ENCODE measurements at regions not wholly inside any gene's neighbourhood (a gene's known extent, or its start where the extent isn't known, plus 50 kb on each side); places are given as distances from the start of the nearest gene placed in this dataset.

- intact Hi-C loops (cut with micrococcal nuclease), result no loop called here
- DNase-seq (ENCODE audit: low read depth, low spot score) (no peak), ATAC-seq (no peak)
- no peak overlapping the region for H3K9ac ChIP-seq (ENCODE audit: low read length)
- no peak overlapping the region for H2AFZ ChIP-seq (ENCODE audit: low read depth, low read length, poor library complexity, severe bottlenecking)
- H3K4me1 ChIP-seq (ENCODE audit: control insufficient read depth in 1 of 2, insufficient read depth in 2 of 2, low read length in 2 of 2), result peaks cover 2 to 9% of the 10 kb centered on the region in 2 experiments; a peak in 3 of 4 replicates
- ChIA-PET CTCF (interaction anchor here (2.3 kb wide), 1 partner anchor 14 kb away, joined by 9 read pairs; no protein-coding TSS in a partner anchor), POLR2A (no interaction called here), RAD21 (ENCODE audit: low non-redundant PET in 1 of 2, low total read pairs in 2 of 2, uncharacterized antibody in 2 of 2, unreplicated experiment in 2 of 2) (no interaction called here)
- no peaks in the 10 kb centered on the region for H3K79me2 ChIP-seq (ENCODE audit: insufficient read depth, low read length)
- no peak overlapping the region for H3K4me2 ChIP-seq (ENCODE audit: low read length)
- TF ChIP-seq SIN3A (IDR thresholded peaks at IDR 0.05; ENCODE audit: low read depth) (no peak), TCF7L2 (IDR thresholded peaks at IDR 0.05; ENCODE audit: borderline replicate concordance, extremely low read depth, insufficient read depth, insufficient read length) (no peak), MAX (IDR thresholded peaks at IDR 0.05) (no peak), ZFX (IDR thresholded peaks at IDR 0.05) (no peak)
- H3K27me3 ChIP-seq (ENCODE audit: insufficient read depth, low read length), result peaks cover 6% of the 10 kb centered on the region; the same call in 1 of the 2 replicates
- H3K4me3 ChIP-seq (replicated peaks in 1 of 2; ENCODE audit: low read depth in 1 of 2, low read length in 2 of 2), result no peak overlapping the region
- no peaks in the 10 kb centered on the region for H4K20me1 ChIP-seq (ENCODE audit: insufficient read depth)
- H3K27ac ChIP-seq (ENCODE audit: low read depth, low read length), result no peak overlapping the region
- no peaks in the 10 kb centered on the region for H3K9me2 ChIP-seq (ENCODE audit: insufficient read depth)
- no peaks in the 10 kb centered on the region for H3K36me3 ChIP-seq (ENCODE audit: control insufficient read depth in 1 of 2, insufficient read depth in 2 of 2, low read length in 2 of 2)
- no peaks in the 10 kb centered on the region for H3K9me3 ChIP-seq (ENCODE audit: control insufficient read depth in 1 of 2, insufficient read depth in 1 of 2, low read depth in 1 of 2, low read length in 2 of 2)
- BruUV-seq (replicated peaks), result no TSS peak
These were observed 291.3 kb upstream of the MSX2 start for GRCh38 chr5:174433098-174433497.

- DNase-seq (ENCODE audit: low read depth, low spot score) (no peak), ATAC-seq (no peak)
- Histone ChIP-seq H3K36me3 (ENCODE audit: control insufficient read depth in 1 of 2, insufficient read depth in 2 of 2, low read length in 2 of 2) (no peaks in the 10 kb centered on the region), H3K9ac (ENCODE audit: low read length) (no peak overlapping the region), H3K27me3 (ENCODE audit: insufficient read depth, low read length) (peaks cover 6% of the 10 kb centered on the region; the same call in 1 of the 2 replicates), H3K79me2 (ENCODE audit: insufficient read depth, low read length) (no peaks in the 10 kb centered on the region), H3K9me2 (ENCODE audit: insufficient read depth) (no peaks in the 10 kb centered on the region), H3K27ac (ENCODE audit: low read depth, low read length) (no peak overlapping the region), H3K4me3 (replicated peaks in 1 of 2; ENCODE audit: low read depth in 1 of 2, low read length in 2 of 2) (no peak overlapping the region), H3K9me3 (ENCODE audit: control insufficient read depth in 1 of 2, insufficient read depth in 1 of 2, low read depth in 1 of 2, low read length in 2 of 2) (no peaks in the 10 kb centered on the region), H3K4me1 (ENCODE audit: control insufficient read depth in 1 of 2, insufficient read depth in 2 of 2, low read length in 2 of 2) (peaks cover 0 to 4% of the 10 kb centered on the region in 2 experiments; a peak in 2 of 4 replicates), H3K4me2 (ENCODE audit: low read length) (no peak overlapping the region), H2AFZ (ENCODE audit: low read depth, low read length, poor library complexity, severe bottlenecking) (no peak overlapping the region), H4K20me1 (ENCODE audit: insufficient read depth) (no peaks in the 10 kb centered on the region)
- intact Hi-C loops (cut with micrococcal nuclease), result no loop called here
- ChIA-PET POLR2A (no interaction called here), RAD21 (ENCODE audit: low non-redundant PET in 1 of 2, low total read pairs in 2 of 2, uncharacterized antibody in 2 of 2, unreplicated experiment in 2 of 2) (interaction anchor here in 1 of 2 experiments (0.6 kb wide), 1 partner anchor 17 kb away, joined by 4 read pairs; no protein-coding TSS in a partner anchor), CTCF (interaction anchor here (3.7 kb wide), 1 partner anchor 17 kb away, joined by 16 read pairs; no protein-coding TSS in a partner anchor)
- BruUV-seq (replicated peaks), result no TSS peak
- TF ChIP-seq POLR2AphosphoS5 (IDR thresholded peaks at IDR 0.05; ENCODE audit: low read depth, low read length), result no peak
- TF ChIP-seq ATF3 (IDR thresholded peaks at IDR 0.05), result no peak
- no peak for TF ChIP-seq CBX3 (IDR thresholded peaks at IDR 0.05; ENCODE audit: low read depth)
- no peak for TF ChIP-seq POLR2A (IDR thresholded peaks at IDR 0.05; ENCODE audit: borderline replicate concordance, extremely low read depth, insufficient read depth, insufficient read length)
- TF ChIP-seq MAX (IDR thresholded peaks at IDR 0.05), result no peak
- TF ChIP-seq SIN3A (IDR thresholded peaks at IDR 0.05; ENCODE audit: low read depth), result no peak
- no peak for TF ChIP-seq CTCF (IDR thresholded peaks at IDR 0.05 in 2 of 3, conservative IDR thresholded peaks at IDR 0.05 in 1 of 3; ENCODE audit: borderline replicate concordance in 1 of 3, insufficient read depth in 1 of 3, low read depth in 2 of 3, low read length in 2 of 3)
- TF ChIP-seq ZNF274 (IDR thresholded peaks at IDR 0.05; ENCODE audit: low read depth, low read length), result no peak
- no peak for TF ChIP-seq RAD21 (IDR thresholded peaks at IDR 0.05; ENCODE audit: low read depth)
- no peak for TF ChIP-seq YY1 (IDR thresholded peaks at IDR 0.05; ENCODE audit: extremely low read depth, insufficient replicate concordance, low read depth, low read length)
- TF ChIP-seq SRF (IDR thresholded peaks at IDR 0.05; ENCODE audit: low read depth), result no peak
These were observed 287.6 kb upstream of the MSX2 start for GRCh38 chr5:174436750-174437149.

Data from HCT116 (cell line).